ENCODE measurements at regions not wholly inside any gene's neighbourhood (a gene's known extent, or its start where the extent isn't known, plus 50 kb on each side); places are given as distances from the start of the nearest gene placed in this dataset.

- TF ChIP-seq CTCF (IDR thresholded peaks at IDR 0.05; ENCODE audit: insufficient read depth, low read length) (no peak), REST (IDR thresholded peaks at IDR 0.05; ENCODE audit: insufficient replicate concordance, low read depth) (no peak), POLR2AphosphoS5 (IDR thresholded peaks at IDR 0.05; ENCODE audit: low read depth) (no peak), GABPA (IDR thresholded peaks at IDR 0.05; ENCODE audit: low read depth) (no peak), SPI1 (IDR thresholded peaks at IDR 0.05; ENCODE audit: borderline replicate concordance, low read depth) (no peak)
These were observed 139.4 kb upstream of the B3GALT2 start for GRCh38 chr1:193325771-193326170.

Measured in HL-60 (cell line).